Hematopoietic multipotent progenitor cell (in vitro differentiated cells): ENCODE measurements at regions not wholly inside any gene's neighbourhood (a gene's known extent, or its start where the extent isn't known, plus 50 kb on each side); places are given as distances from the start of the nearest gene placed in this dataset.
"Not testable (repeated sequence)": the region's sequence is repeated elsewhere in the genome, so short reads cannot be mapped to it uniquely, and the experiment has no call there.

Experiments
- DNase-seq, 3 donors: peaks; one replicate each; pipeline ENCODE4 v3.0.0-alpha.2; 2011 to 2015; ENCODE audit warnings: low read depth in 2 of 3, low spot score in 2 of 3

- no peak for DNase-seq
Observed at GRCh38 chr20:43837856-43838702, 76.6 kb upstream of the TOX2 start.

GRCh38 chr20:43836790-43837189, 77.9 kb upstream of the TOX2 start:
- no peak for DNase-seq

- no peak for DNase-seq
Observed at GRCh38 chr20:43835944-43836508, 78.6 kb upstream of the TOX2 start.

GRCh38 chr20:43833511-43834395, 80.9 kb upstream of the TOX2 start:
- DNase-seq, result no peak

GRCh38 chr20:43832961-43833360, 81.7 kb upstream of the TOX2 start:
- no peak for DNase-seq

- DNase-seq, result no peak
Observed at GRCh38 chr20:43832096-43832816, 82.4 kb upstream of the TOX2 start.

GRCh38 chr20:43831481-43832065, 83.1 kb upstream of the TOX2 start:
- no peak for DNase-seq

- no peak for DNase-seq
Observed at GRCh38 chr20:43830883-43831282, 83.8 kb upstream of the TOX2 start.

- no peak for DNase-seq
Observed at GRCh38 chr20:43829951-43830690, 84.5 kb upstream of the TOX2 start.

GRCh38 chr20:43827940-43828562, 86.6 kb upstream of the TOX2 start:
- no peak for DNase-seq

- not testable (repeated sequence) for DNase-seq
Observed at GRCh38 chr20:43826943-43827342, 87.7 kb upstream of the TOX2 start.

GRCh38 chr20:43825581-43825980, 89.1 kb upstream of the TOX2 start:
- no peak for DNase-seq

- no peak for DNase-seq
Observed at GRCh38 chr20:43825051-43825402, 89.6 kb upstream of the TOX2 start.

GRCh38 chr20:43824309-43825050, 90.2 kb upstream of the TOX2 start:
- no peak for DNase-seq

GRCh38 chr20:43821795-43822194, 92.9 kb upstream of the TOX2 start:
- DNase-seq, result no peak

- DNase-seq, result no peak
Observed at GRCh38 chr20:43820731-43821330, 93.8 kb upstream of the TOX2 start.

- no peak for DNase-seq
Observed at GRCh38 chr20:43812216-43812615, 85.4 kb upstream of the GTSF1L start.

GRCh38 chr20:43809206-43809819, 82.5 kb upstream of the GTSF1L start:
- no peak for DNase-seq
